ENCODE measurements at regions not wholly inside any gene's neighbourhood (a gene's known extent, or its start where the extent isn't known, plus 50 kb on each side); places are given as distances from the start of the nearest gene placed in this dataset.

- no peak for DNase-seq (ENCODE audit: extremely low spot score in 2 of 2)
- Histone ChIP-seq H3K27ac (no peak overlapping the region), H3K36me3 (no peaks in the 10 kb centered on the region), H3K27me3 (no peaks in the 10 kb centered on the region), H3K9me3 (no peaks in the 10 kb centered on the region), H3K4me1 (no peaks in the 10 kb centered on the region), H3K4me3 (no peak overlapping the region)
- intact Hi-C loops (cut with DNase I), result no loop called here
- TF ChIP-seq POLR2AphosphoS5 (IDR thresholded peaks at IDR 0.05; ENCODE audit: insufficient read depth in 1 of 2, low read depth in 1 of 2) (no peak), CTCF (IDR thresholded peaks at IDR 0.05) (no peak), POLR2A (IDR thresholded peaks at IDR 0.05) (no peak)
Observed at GRCh38 chr7:9231630-9232121, 798.3 kb downstream of the NXPH1 start.

DNA sequence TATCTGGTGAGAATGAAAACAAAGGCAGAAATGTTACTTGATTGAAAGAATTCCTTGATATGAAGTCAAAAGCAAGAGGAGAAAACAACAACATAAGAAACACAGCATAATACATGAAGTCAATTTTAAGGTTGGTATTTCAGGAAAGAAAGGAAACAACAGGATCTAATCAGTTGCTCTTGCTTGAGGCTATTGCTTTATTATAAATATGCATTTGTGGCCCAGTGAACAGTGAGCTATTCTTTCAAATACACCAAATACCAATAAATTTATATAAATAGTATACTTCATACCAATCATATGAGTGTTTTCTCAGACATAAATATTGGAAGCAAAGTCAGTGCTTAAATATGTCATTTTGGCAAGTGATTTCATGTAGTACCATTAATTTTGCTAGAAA lies 806.6 kb downstream of the NXPH1 start:
- no peak for DNase-seq (ENCODE audit: extremely low spot score in 2 of 2)
- Histone ChIP-seq H3K27me3 (no peaks in the 10 kb centered on the region), H3K9me3 (no peaks in the 10 kb centered on the region), H3K4me3 (no peak overlapping the region), H3K4me1 (no peaks in the 10 kb centered on the region), H3K27ac (no peak overlapping the region), H3K36me3 (no peaks in the 10 kb centered on the region)
- intact Hi-C loops (cut with DNase I), result no loop called here
- no peak for TF ChIP-seq POLR2AphosphoS5 (IDR thresholded peaks at IDR 0.05; ENCODE audit: insufficient read depth in 1 of 2, low read depth in 1 of 2)
- no peak for TF ChIP-seq CTCF (IDR thresholded peaks at IDR 0.05)
- no peak for TF ChIP-seq POLR2A (IDR thresholded peaks at IDR 0.05)

DNA sequence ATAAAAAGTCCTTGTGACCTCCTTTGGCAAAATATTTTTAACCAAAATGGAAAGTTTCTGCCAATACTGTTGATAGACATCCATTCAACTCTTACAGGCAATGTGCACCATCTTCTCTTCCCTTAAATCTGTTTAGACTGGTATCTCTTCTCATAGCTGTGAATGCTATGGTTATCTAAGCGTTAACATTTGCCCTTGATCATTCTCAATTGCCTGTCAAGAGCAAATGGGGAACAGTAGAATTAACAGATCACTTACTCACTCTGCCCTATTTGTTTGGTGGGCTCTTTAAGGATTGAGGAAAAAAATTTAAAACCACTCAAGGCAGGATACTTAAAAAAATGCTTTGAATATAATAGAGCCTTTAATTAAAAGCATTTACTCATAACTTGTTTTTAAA lies 808.4 kb downstream of the NXPH1 start:
- Histone ChIP-seq H3K4me1 (no peaks in the 10 kb centered on the region), H3K4me3 (no peak overlapping the region), H3K9me3 (no peaks in the 10 kb centered on the region), H3K27me3 (no peaks in the 10 kb centered on the region), H3K27ac (no peak overlapping the region), H3K36me3 (no peaks in the 10 kb centered on the region)
- no peak for DNase-seq (ENCODE audit: extremely low spot score in 2 of 2)
- TF ChIP-seq POLR2A (IDR thresholded peaks at IDR 0.05) (no peak), POLR2AphosphoS5 (IDR thresholded peaks at IDR 0.05; ENCODE audit: insufficient read depth in 1 of 2, low read depth in 1 of 2) (no peak)
- intact Hi-C loops (cut with DNase I), result no loop called here

GRCh38 chr7:9242636-9243035 lies 809.2 kb downstream of the NXPH1 start:
- Histone ChIP-seq H3K4me3 (no peak overlapping the region), H3K27me3 (no peaks in the 10 kb centered on the region), H3K27ac (no peak overlapping the region), H3K4me1 (no peaks in the 10 kb centered on the region), H3K9me3 (no peaks in the 10 kb centered on the region), H3K36me3 (no peaks in the 10 kb centered on the region)
- intact Hi-C loops (cut with DNase I), result no loop called here
- no peak for DNase-seq (ENCODE audit: extremely low spot score in 2 of 2)
- TF ChIP-seq POLR2A (IDR thresholded peaks at IDR 0.05) (no peak), POLR2AphosphoS5 (IDR thresholded peaks at IDR 0.05; ENCODE audit: insufficient read depth in 1 of 2, low read depth in 1 of 2) (no peak), CTCF (IDR thresholded peaks at IDR 0.05) (no peak)

DNA sequence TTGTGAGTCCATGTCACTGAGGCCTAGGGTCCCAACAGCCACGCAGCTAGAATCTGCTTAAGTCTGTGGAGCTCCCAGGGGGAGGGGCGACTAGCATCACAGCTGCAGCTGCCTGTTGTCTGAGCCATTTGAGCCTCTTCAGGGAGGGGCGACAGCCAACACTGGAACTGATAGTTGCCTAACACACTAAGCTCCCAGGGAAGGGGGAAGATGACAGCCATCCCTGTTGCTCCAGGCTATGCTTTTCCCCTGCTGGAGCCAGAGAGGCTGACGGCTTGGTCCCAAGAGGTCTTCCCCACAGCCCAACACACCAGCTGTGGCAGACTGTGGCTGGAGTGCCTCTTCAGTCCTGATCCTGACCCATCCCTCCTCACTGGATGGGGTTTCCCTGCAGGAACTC lies 817.5 kb downstream of the NXPH1 start:
- H3K4me1 ChIP-seq, result no peaks in the 10 kb centered on the region
- intact Hi-C loops (cut with DNase I), result no loop called here
- no peak overlapping the region for H3K27ac ChIP-seq
- no peak for DNase-seq (ENCODE audit: extremely low spot score in 2 of 2)
- no peaks in the 10 kb centered on the region for H3K27me3 ChIP-seq
- H3K36me3 ChIP-seq, result no peaks in the 10 kb centered on the region
- H3K9me3 ChIP-seq, result no peaks in the 10 kb centered on the region
- H3K4me3 ChIP-seq, result no peak overlapping the region
- TF ChIP-seq POLR2AphosphoS5 (IDR thresholded peaks at IDR 0.05; ENCODE audit: insufficient read depth in 1 of 2, low read depth in 1 of 2) (no peak), POLR2A (IDR thresholded peaks at IDR 0.05) (no peak), CTCF (IDR thresholded peaks at IDR 0.05) (no peak)
